ENCODE measurements at regions not wholly inside any gene's neighbourhood (a gene's known extent, or its start where the extent isn't known, plus 50 kb on each side); places are given as distances from the start of the nearest gene placed in this dataset.

GRCh38 chr5:39558541-39558940, 133.8 kb upstream of the DAB2 start:
- no peaks in the 10 kb centered on the region for H3K9me3 ChIP-seq

GRCh38 chr5:39555788-39556187, 131.0 kb upstream of the DAB2 start:
- Histone ChIP-seq H3K27ac (no peak overlapping the region), H3K36me3 (no peaks in the 10 kb centered on the region), H3K4me1 (no peaks in the 10 kb centered on the region), H3K27me3 (no peaks in the 10 kb centered on the region), H3K4me3 (no peak overlapping the region), H3K9me3 (no peaks in the 10 kb centered on the region)
- TF ChIP-seq EP300 (IDR thresholded peaks at IDR 0.05) (no peak), POLR2AphosphoS5 (IDR thresholded peaks at IDR 0.05) (no peak), POLR2A (IDR thresholded peaks at IDR 0.05) (no peak), CTCF (IDR thresholded peaks at IDR 0.05) (no peak)
- 76 to 78% methylated on average over 4 of the region's 4 CpGs for WGBS, 2 donors
- no peak for DNase-seq
- intact Hi-C loops (cut with DNase I): no loop called here

More at GRCh38 chr5:39558541-39558940, 133.8 kb upstream of the DAB2 start:
- intact Hi-C loops (cut with DNase I): no loop called here
- WGBS, 2 donors: 70 to 81% methylated on average over 3 of the region's 3 CpGs
- Histone ChIP-seq H3K27me3 (no peaks in the 10 kb centered on the region), H3K4me3 (no peak overlapping the region), H3K4me1 (no peaks in the 10 kb centered on the region), H3K27ac (no peak overlapping the region), H3K36me3 (no peaks in the 10 kb centered on the region)
- TF ChIP-seq CTCF (IDR thresholded peaks at IDR 0.05) (no peak), POLR2A (IDR thresholded peaks at IDR 0.05) (no peak), POLR2AphosphoS5 (IDR thresholded peaks at IDR 0.05) (no peak), EP300 (IDR thresholded peaks at IDR 0.05) (no peak)
- no peak for DNase-seq

GRCh38 chr5:39547553-39548154, 122.9 kb upstream of the DAB2 start:
- Histone ChIP-seq H3K9me3 (no peaks in the 10 kb centered on the region), H3K4me1 (peaks cover 0 to 43% (median 17%) of the 10 kb centered on the region in 4 donors), H3K27me3 (no peaks in the 10 kb centered on the region), H3K4me3 (peak overlapping the region in 1 of 4 donors; percentile 11), H3K27ac (peak overlapping the region in 2 of 4 donors; percentile 33 to 55), H3K36me3 (no peaks in the 10 kb centered on the region)
- intact Hi-C loops (cut with DNase I): loop anchor here (1.0 to 5.0 kb wide), 2 partner anchors 171 to 330 kb away; partner anchors contain the start of gene FYB1
- peak; percentile 56 to 72 (median 62) for TF ChIP-seq CTCF (IDR thresholded peaks at IDR 0.05)
- TF ChIP-seq POLR2AphosphoS5 (IDR thresholded peaks at IDR 0.05): peak in 3 of 4 donors; percentile 49 to 53 (median 51)
- no peak for TF ChIP-seq EP300 (IDR thresholded peaks at IDR 0.05)
- DNase-seq: no peak
- 1 to 4% methylated on average over 9 of the region's 9 CpGs for WGBS, 2 donors

- TF ChIP-seq POLR2AphosphoS5 (IDR thresholded peaks at IDR 0.05) (no peak), CTCF (IDR thresholded peaks at IDR 0.05) (no peak), POLR2A (IDR thresholded peaks at IDR 0.05) (no peak), EP300 (IDR thresholded peaks at IDR 0.05) (no peak)
- no peak for DNase-seq
- Histone ChIP-seq H3K4me3 (no peak overlapping the region), H3K9me3 (no peaks in the 10 kb centered on the region), H3K27ac (no peak overlapping the region), H3K4me1 (peaks cover 0 to 59% (median 31%) of the 10 kb centered on the region in 4 donors), H3K36me3 (no peaks in the 10 kb centered on the region), H3K27me3 (no peaks in the 10 kb centered on the region)
- intact Hi-C loops (cut with DNase I): loop anchor here (5.0 kb wide), 1 partner anchor 328 kb away; the partner anchor contains the start of gene FYB1
- 90% methylated on average over 3 of the region's 3 CpGs for WGBS, 2 donors
Observed at GRCh38 chr5:39544941-39545340, 120.2 kb upstream of the DAB2 start.

GRCh38 chr5:39543335-39543734, 118.6 kb upstream of the DAB2 start:
- no peak overlapping the region for H3K4me3 ChIP-seq
- H3K27ac ChIP-seq: no peak overlapping the region
- 49 to 79% methylated on average over 3 of the region's 3 CpGs for WGBS, 2 donors
- intact Hi-C loops (cut with DNase I): no loop called here
- no peak for DNase-seq
- TF ChIP-seq CTCF (IDR thresholded peaks at IDR 0.05) (no peak), POLR2AphosphoS5 (IDR thresholded peaks at IDR 0.05) (no peak), POLR2A (IDR thresholded peaks at IDR 0.05) (no peak)
- H3K9me3 ChIP-seq: no peaks in the 10 kb centered on the region
- H3K36me3 ChIP-seq: no peaks in the 10 kb centered on the region
- H3K27me3 ChIP-seq: no peaks in the 10 kb centered on the region
- H3K4me1 ChIP-seq: peaks cover 0 to 55% (median 27%) of the 10 kb centered on the region in 4 donors
